DOHH2 (cell line): ENCODE measurements at regions not wholly inside any gene's neighbourhood (a gene's known extent, or its start where the extent isn't known, plus 50 kb on each side); places are given as distances from the start of the nearest gene placed in this dataset.

Experiments
- EZH2phosphoT487 ChIP-seq: fragments of 200-600 bp; sonication (generic); IDR thresholded peaks from 2 replicates; pipeline ENCODE4 v1.6.1; 2017; ENCODE audit warnings: borderline replicate concordance, mild to moderate bottlenecking, antibody characterized with exemption, low read length, moderate library complexity, mixed read lengths
- TF ChIP-seq, protein P1 (sequence below): fragments of 200-600 bp; sonication (generic); IDR thresholded peaks from one replicate; pipeline ENCODE4 v1.5.1; 2014; ENCODE audit warnings: antibody characterized with exemption, mild to moderate bottlenecking, low read depth, low read length; ENCODE audit not compliant: poor library complexity, severe bottlenecking

DNA sequence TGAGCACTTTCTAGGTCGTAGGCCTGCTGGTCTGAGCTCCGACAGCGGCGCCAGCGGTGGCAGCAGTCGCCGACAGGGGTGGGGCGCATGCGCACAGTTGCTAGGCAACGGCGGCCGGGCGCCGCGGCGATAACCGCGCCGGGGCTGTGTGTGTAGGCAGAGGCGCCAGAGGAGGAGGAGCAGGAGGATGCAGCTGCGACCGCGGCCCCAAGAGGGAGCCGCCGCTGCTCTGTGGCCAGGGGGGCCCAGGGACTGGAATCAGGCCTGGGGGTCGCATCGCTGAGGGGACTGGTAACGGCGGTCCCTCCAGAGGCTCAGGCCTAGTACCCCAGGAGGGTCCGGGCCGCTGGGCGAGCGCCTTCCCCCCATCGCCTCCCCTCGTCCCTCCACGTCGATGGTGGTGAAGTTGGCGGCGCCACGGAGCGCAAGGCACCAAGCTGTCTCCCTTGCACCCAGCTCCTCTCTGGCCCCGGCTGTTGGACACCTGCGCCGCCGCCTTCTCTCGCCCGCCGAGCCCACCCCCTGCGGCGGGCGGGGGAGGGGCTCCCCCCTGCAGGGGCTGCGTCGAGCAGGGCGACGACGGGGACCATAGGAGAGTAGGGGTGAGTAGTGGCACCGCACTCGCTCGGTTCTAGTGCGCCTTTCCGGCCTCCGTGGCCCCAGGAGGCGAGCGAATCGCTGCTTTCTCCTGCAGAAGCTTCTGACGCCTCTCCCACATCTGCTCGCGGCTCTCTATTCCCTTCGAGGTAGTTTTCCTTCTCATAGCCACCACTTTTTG is 58.6 kb upstream of the ZC4H2 start, which contains the start of gene ZC3H12B:
- TF ChIP-seq, protein P1, sequence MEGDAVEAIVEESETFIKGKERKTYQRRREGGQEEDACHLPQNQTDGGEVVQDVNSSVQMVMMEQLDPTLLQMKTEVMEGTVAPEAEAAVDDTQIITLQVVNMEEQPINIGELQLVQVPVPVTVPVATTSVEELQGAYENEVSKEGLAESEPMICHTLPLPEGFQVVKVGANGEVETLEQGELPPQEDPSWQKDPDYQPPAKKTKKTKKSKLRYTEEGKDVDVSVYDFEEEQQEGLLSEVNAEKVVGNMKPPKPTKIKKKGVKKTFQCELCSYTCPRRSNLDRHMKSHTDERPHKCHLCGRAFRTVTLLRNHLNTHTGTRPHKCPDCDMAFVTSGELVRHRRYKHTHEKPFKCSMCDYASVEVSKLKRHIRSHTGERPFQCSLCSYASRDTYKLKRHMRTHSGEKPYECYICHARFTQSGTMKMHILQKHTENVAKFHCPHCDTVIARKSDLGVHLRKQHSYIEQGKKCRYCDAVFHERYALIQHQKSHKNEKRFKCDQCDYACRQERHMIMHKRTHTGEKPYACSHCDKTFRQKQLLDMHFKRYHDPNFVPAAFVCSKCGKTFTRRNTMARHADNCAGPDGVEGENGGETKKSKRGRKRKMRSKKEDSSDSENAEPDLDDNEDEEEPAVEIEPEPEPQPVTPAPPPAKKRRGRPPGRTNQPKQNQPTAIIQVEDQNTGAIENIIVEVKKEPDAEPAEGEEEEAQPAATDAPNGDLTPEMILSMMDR = peak; percentile 63
- no peak for TF ChIP-seq EZH2phosphoT487
